Tibial artery (tissue), 4 donors: ENCODE measurements at regions not wholly inside any gene's neighbourhood (a gene's known extent, or its start where the extent isn't known, plus 50 kb on each side); places are given as distances from the start of the nearest gene placed in this dataset.

Source experiments
- DNase-seq, 2 donors: peaks; one replicate each; pipeline ENCODE4 v3.0.0-alpha.2; 2019
- H3K27ac ChIP-seq, 2 donors: fragments of 200-600 bp; sonication (generic) in 1 of 2; 1 replicate in 1 of 2; 2 replicates in 1 of 2; pipeline ENCODE4 v1.5.1; 2018 to 2019; ENCODE audit warnings: mild to moderate bottlenecking in 1 of 2
- H3K27me3 ChIP-seq, 2 donors: fragments of 200-600 bp; sonication (generic) in 1 of 2; one replicate each; pipeline versions ENCODE4 v1.5.1 to v1.6.0; 2016 to 2019
- H3K36me3 ChIP-seq, 3 donors: fragments of 200-600 bp; sonication (generic) in 2 of 3; one replicate each; pipeline ENCODE4 v1.5.1; 2016 to 2019; ENCODE audit warnings: mild to moderate bottlenecking in 2 of 3
- H3K4me1 ChIP-seq, 4 donors: fragments of 200-600 bp; sonication (generic) in 2 of 4; 1 replicate in 3 of 4; 2 replicates in 1 of 4; pipeline ENCODE4 v1.5.1; 2016 to 2019
- H3K4me3 ChIP-seq, 2 donors: fragments of 200-600 bp; sonication (generic) in 1 of 2; 1 replicate in 1 of 2; 2 replicates in 1 of 2; pipeline ENCODE4 v1.5.1; 2018 to 2019; ENCODE audit warnings: mild to moderate bottlenecking in 2 of 2
- H3K9me3 ChIP-seq, 3 donors: fragments of 200-600 bp; sonication (generic) in 1 of 3; one replicate each; pipeline ENCODE4 v1.5.1; 2016 to 2019
- CTCF ChIP-seq, 2 experiments: fragments of 200-600 bp in 1 of 2; fragments of 450-650 bp in 1 of 2; IDR thresholded peaks; one replicate each; pipeline ENCODE4 v1.5.1; 2017 to 2019; ENCODE audit warnings: antibody characterized with exemption in 2 of 2, mild to moderate bottlenecking in 1 of 2, moderate library complexity in 1 of 2
- intact Hi-C: fragments of 100-400 bp; cut with DNase I; formaldehyde crosslinking; loops from one replicate; pipeline ENCODE4 v1.15.0; 2023; ENCODE audit warnings: low total_unique reads

GRCh38 chr1:104098837-104099236 lies 349.1 kb downstream of the AMY1C start:
- no peaks in the 10 kb centered on the region for H3K9me3 ChIP-seq
- H3K36me3 ChIP-seq: no peaks in the 10 kb centered on the region
- DNase-seq: no peak
- TF ChIP-seq CTCF (IDR thresholded peaks at IDR 0.05): no peak
- intact Hi-C loops: no loop called here
- H3K4me1 ChIP-seq: no peaks in the 10 kb centered on the region
- H3K27me3 ChIP-seq: no peaks in the 10 kb centered on the region
- H3K27ac ChIP-seq: no peak overlapping the region
- H3K4me3 ChIP-seq: no peak overlapping the region

GRCh38 chr1:104100115-104100514 lies 350.4 kb downstream of the AMY1C start:
- no peak for DNase-seq
- Histone ChIP-seq H3K9me3 (no peaks in the 10 kb centered on the region), H3K4me1 (no peaks in the 10 kb centered on the region), H3K27ac (no peak overlapping the region), H3K27me3 (no peaks in the 10 kb centered on the region), H3K36me3 (no peaks in the 10 kb centered on the region), H3K4me3 (no peak overlapping the region)
- no peak for TF ChIP-seq CTCF (IDR thresholded peaks at IDR 0.05)
- intact Hi-C loops: no loop called here

GRCh38 chr1:104105465-104105864 lies 355.8 kb downstream of the AMY1C start:
- Histone ChIP-seq H3K4me3 (no peak overlapping the region), H3K27me3 (no peaks in the 10 kb centered on the region), H3K27ac (no peak overlapping the region), H3K36me3 (no peaks in the 10 kb centered on the region), H3K4me1 (no peaks in the 10 kb centered on the region), H3K9me3 (no peaks in the 10 kb centered on the region)
- DNase-seq: no peak
- no peak for TF ChIP-seq CTCF (IDR thresholded peaks at IDR 0.05)
- intact Hi-C loops: no loop called here

GRCh38 chr1:104120525-104120924 lies 370.8 kb downstream of the AMY1C start:
- Histone ChIP-seq H3K4me1 (no peaks in the 10 kb centered on the region), H3K27me3 (no peaks in the 10 kb centered on the region), H3K4me3 (no peak overlapping the region), H3K36me3 (no peaks in the 10 kb centered on the region), H3K9me3 (no peaks in the 10 kb centered on the region), H3K27ac (no peak overlapping the region)
- intact Hi-C loops: no loop called here
- no peak for TF ChIP-seq CTCF (IDR thresholded peaks at IDR 0.05)
- DNase-seq: no peak

- Histone ChIP-seq H3K4me3 (no peak overlapping the region), H3K27ac (no peak overlapping the region), H3K9me3 (no peaks in the 10 kb centered on the region), H3K27me3 (no peaks in the 10 kb centered on the region), H3K4me1 (no peaks in the 10 kb centered on the region), H3K36me3 (no peaks in the 10 kb centered on the region)
- intact Hi-C loops: no loop called here
- DNase-seq: no peak
- TF ChIP-seq CTCF (IDR thresholded peaks at IDR 0.05): no peak
Observed at GRCh38 chr1:104121271-104121670, 371.6 kb downstream of the AMY1C start.

GRCh38 chr1:104125266-104125665 lies 375.6 kb downstream of the AMY1C start:
- no peak overlapping the region for H3K27ac ChIP-seq
- H3K9me3 ChIP-seq: no peaks in the 10 kb centered on the region
- TF ChIP-seq CTCF (IDR thresholded peaks at IDR 0.05): no peak
- no peak overlapping the region for H3K4me3 ChIP-seq
- no peak for DNase-seq
- H3K27me3 ChIP-seq: no peaks in the 10 kb centered on the region
- no peaks in the 10 kb centered on the region for H3K4me1 ChIP-seq
- intact Hi-C loops: no loop called here
- no peaks in the 10 kb centered on the region for H3K36me3 ChIP-seq
